ENCODE measurements at regions not wholly inside any gene's neighbourhood (a gene's known extent, or its start where the extent isn't known, plus 50 kb on each side); places are given as distances from the start of the nearest gene placed in this dataset.

- TF ChIP-seq POLR2A (IDR thresholded peaks at IDR 0.05) (no peak), CTCF (IDR thresholded peaks at IDR 0.05) (no peak)
Observed at GRCh38 chr1:36673202-36673601, 190.5 kb upstream of the CSF3R start.
